ENCODE measurements at regions not wholly inside any gene's neighbourhood (a gene's known extent, or its start where the extent isn't known, plus 50 kb on each side); places are given as distances from the start of the nearest gene placed in this dataset.

- Mint-ChIP-seq H3K9me3 (ENCODE audit: insufficient read depth) (peaks cover 29% of the 10 kb centered on the region), H3K27ac (no peak overlapping the region), H3K27me3 (ENCODE audit: low read depth) (no peaks in the 10 kb centered on the region), H3K4me1 (ENCODE audit: low read depth) (peaks cover 35% of the 10 kb centered on the region), H3K4me3 (no peak overlapping the region), H3K36me3 (ENCODE audit: low read depth) (peaks cover 56% of the 10 kb centered on the region)
- ATAC-seq = no peak
- POLR2A ChIA-PET = interaction anchor here (1.4 kb wide), 1 partner anchor 74 kb away, joined by 3 read pairs; a partner anchor contains a TSS
- CTCF ChIA-PET = interaction anchor here (1.4 kb wide), 1 partner anchor 8 kb away, joined by 3 read pairs; no protein-coding TSS in a partner anchor
- no peak for DNase-seq
Measured at GRCh38 chr2:144258154-144258553, 261.8 kb downstream of the ZEB2 start.

GRCh38 chr2:144256996-144257707 lies 262.8 kb downstream of the ZEB2 start:
- CTCF ChIA-PET = interaction anchor here (1.4 kb wide), 2 partner anchors 9 to 16 kb away, joined by 3 to 7 read pairs; no protein-coding TSS in a partner anchor
- Mint-ChIP-seq H3K27ac (peak overlapping the region; percentile 30), H3K9me3 (ENCODE audit: insufficient read depth) (peaks cover 36% of the 10 kb centered on the region), H3K4me1 (ENCODE audit: low read depth) (peaks cover 33% of the 10 kb centered on the region), H3K4me3 (no peak overlapping the region), H3K27me3 (ENCODE audit: low read depth) (no peaks in the 10 kb centered on the region), H3K36me3 (ENCODE audit: low read depth) (peaks cover 65% of the 10 kb centered on the region)
- no peak for DNase-seq
- POLR2A ChIA-PET = interaction anchor here (0.6 to 1.5 kb wide), 4 partner anchors 16 to 135 kb away, joined by 3 to 4 read pairs (median 3); a partner anchor contains a TSS
- no peak for ATAC-seq

- CTCF ChIA-PET = no interaction called here
- no peak for DNase-seq
Measured at GRCh38 chr2:144254342-144255235, 265.3 kb downstream of the ZEB2 start.

GRCh38 chr2:144253743-144254142 lies 266.2 kb downstream of the ZEB2 start:
- CTCF ChIA-PET = no interaction called here
- H3K36me3 Mint-ChIP-seq (ENCODE audit: low read depth) = peaks cover 66% of the 10 kb centered on the region
- POLR2A ChIA-PET = no interaction called here

More at GRCh38 chr2:144254342-144255235, 265.3 kb downstream of the ZEB2 start:
- peaks cover 42% of the 10 kb centered on the region for H3K9me3 Mint-ChIP-seq (ENCODE audit: insufficient read depth)
- H3K27me3 Mint-ChIP-seq (ENCODE audit: low read depth) = no peaks in the 10 kb centered on the region
- ATAC-seq = no peak
- POLR2A ChIA-PET = no interaction called here
- peaks cover 71% of the 10 kb centered on the region for H3K36me3 Mint-ChIP-seq (ENCODE audit: low read depth)
- H3K4me1 Mint-ChIP-seq (ENCODE audit: low read depth) = peaks cover 18% of the 10 kb centered on the region
- no peak overlapping the region for H3K27ac Mint-ChIP-seq
- H3K4me3 Mint-ChIP-seq = no peak overlapping the region

GRCh38 chr2:144252694-144253093 lies 267.2 kb downstream of the ZEB2 start:
- ChIA-PET POLR2A (no interaction called here), CTCF (interaction anchor here (2.8 kb wide), 1 partner anchor 11 kb away, joined by 13 read pairs; no protein-coding TSS in a partner anchor)
- H3K4me3 Mint-ChIP-seq = no peak overlapping the region
- H3K27ac Mint-ChIP-seq = no peak overlapping the region
- H3K9me3 Mint-ChIP-seq (ENCODE audit: insufficient read depth) = peaks cover 32% of the 10 kb centered on the region
- DNase-seq = no peak
- peaks cover 59% of the 10 kb centered on the region for H3K36me3 Mint-ChIP-seq (ENCODE audit: low read depth)
- H3K4me1 Mint-ChIP-seq (ENCODE audit: low read depth) = peaks cover 26% of the 10 kb centered on the region
- no peak for ATAC-seq
- H3K27me3 Mint-ChIP-seq (ENCODE audit: low read depth) = no peaks in the 10 kb centered on the region

More at GRCh38 chr2:144253743-144254142, 266.2 kb downstream of the ZEB2 start:
- H3K9me3 Mint-ChIP-seq (ENCODE audit: insufficient read depth) = peaks cover 41% of the 10 kb centered on the region
- peaks cover 24% of the 10 kb centered on the region for H3K4me1 Mint-ChIP-seq (ENCODE audit: low read depth)
- ATAC-seq (no peak), DNase-seq (no peak)
- no peak overlapping the region for H3K4me3 Mint-ChIP-seq
- H3K27ac Mint-ChIP-seq = no peak overlapping the region
- H3K27me3 Mint-ChIP-seq (ENCODE audit: low read depth) = no peaks in the 10 kb centered on the region

- Mint-ChIP-seq H3K4me3 (no peak overlapping the region), H3K27ac (peak overlapping the region; percentile 20), H3K9me3 (ENCODE audit: insufficient read depth) (peaks cover 14% of the 10 kb centered on the region), H3K27me3 (ENCODE audit: low read depth) (no peaks in the 10 kb centered on the region), H3K36me3 (ENCODE audit: low read depth) (peaks cover 29% of the 10 kb centered on the region), H3K4me1 (ENCODE audit: low read depth) (peaks cover 12% of the 10 kb centered on the region)
- ChIA-PET POLR2A (no interaction called here), CTCF (no interaction called here)
- DNase-seq (no peak), ATAC-seq (no peak)
Measured at GRCh38 chr2:144249035-144249637, 270.8 kb downstream of the ZEB2 start.

- Mint-ChIP-seq H3K9me3 (ENCODE audit: insufficient read depth) (peaks cover 14% of the 10 kb centered on the region), H3K4me3 (no peak overlapping the region), H3K4me1 (ENCODE audit: low read depth) (peaks cover 12% of the 10 kb centered on the region), H3K27ac (peak overlapping the region; percentile 20), H3K36me3 (ENCODE audit: low read depth) (peaks cover 22% of the 10 kb centered on the region), H3K27me3 (ENCODE audit: low read depth) (no peaks in the 10 kb centered on the region)
- DNase-seq = no peak
- ATAC-seq = no peak
- CTCF ChIA-PET = no interaction called here
- POLR2A ChIA-PET = no interaction called here
Measured at GRCh38 chr2:144248350-144249034, 271.4 kb downstream of the ZEB2 start.

GRCh38 chr2:144244938-144245337 lies 275.0 kb downstream of the ZEB2 start:
- H3K27me3 Mint-ChIP-seq (ENCODE audit: low read depth) = no peaks in the 10 kb centered on the region
- CTCF ChIA-PET = no interaction called here
- peaks cover 6% of the 10 kb centered on the region for H3K36me3 Mint-ChIP-seq (ENCODE audit: low read depth)
- H3K4me3 Mint-ChIP-seq = no peak overlapping the region
- H3K27ac Mint-ChIP-seq = no peak overlapping the region
- peaks cover 33% of the 10 kb centered on the region for H3K4me1 Mint-ChIP-seq (ENCODE audit: low read depth)
- DNase-seq (no peak), ATAC-seq (no peak)
- POLR2A ChIA-PET = no interaction called here
- H3K9me3 Mint-ChIP-seq (ENCODE audit: insufficient read depth) = no peaks in the 10 kb centered on the region

GRCh38 chr2:144242311-144242710 lies 277.6 kb downstream of the ZEB2 start:
- Mint-ChIP-seq H3K4me3 (no peak overlapping the region), H3K27me3 (ENCODE audit: low read depth) (no peaks in the 10 kb centered on the region), H3K9me3 (ENCODE audit: insufficient read depth) (no peaks in the 10 kb centered on the region), H3K27ac (no peak overlapping the region), H3K4me1 (ENCODE audit: low read depth) (peaks cover 37% of the 10 kb centered on the region), H3K36me3 (ENCODE audit: low read depth) (peaks cover 6% of the 10 kb centered on the region)
- ATAC-seq = no peak
- ChIA-PET POLR2A (interaction anchor here (0.7 to 0.9 kb wide), 2 partner anchors 26 to 89 kb away, joined by 3 read pairs; no protein-coding TSS in a partner anchor), CTCF (interaction anchor here (1.5 to 2.4 kb wide), 5 partner anchors 10 to 73 kb away, joined by 4 to 13 read pairs (median 6); no protein-coding TSS in a partner anchor)
- DNase-seq = no peak

- Mint-ChIP-seq H3K36me3 (ENCODE audit: low read depth) (peaks cover 8% of the 10 kb centered on the region), H3K4me1 (ENCODE audit: low read depth) (peaks cover 42% of the 10 kb centered on the region), H3K27ac (no peak overlapping the region), H3K4me3 (no peak overlapping the region), H3K9me3 (ENCODE audit: insufficient read depth) (no peaks in the 10 kb centered on the region), H3K27me3 (ENCODE audit: low read depth) (no peaks in the 10 kb centered on the region)
- DNase-seq = no peak
- ChIA-PET POLR2A (interaction anchor here (0.7 to 0.9 kb wide), 2 partner anchors 26 to 90 kb away, joined by 3 read pairs; no protein-coding TSS in a partner anchor), CTCF (interaction anchor here (0.8 to 2.4 kb wide), 6 partner anchors 10 to 145 kb away, joined by 3 to 13 read pairs (median 5); no protein-coding TSS in a partner anchor)
- no peak for ATAC-seq
Measured at GRCh38 chr2:144241801-144242200, 278.1 kb downstream of the ZEB2 start.
